HAP-1 (cell line): ENCODE measurements at regions not wholly inside any gene's neighbourhood (a gene's known extent, or its start where the extent isn't known, plus 50 kb on each side); places are given as distances from the start of the nearest gene placed in this dataset.
"Not testable (repeated sequence)": the region's sequence is repeated elsewhere in the genome, so short reads cannot be mapped to it uniquely, and the experiment has no call there.

Source experiments
- DNase-seq, 2 experiments: peaks; one replicate each; pipeline ENCODE4 v3.0.0-alpha.2; 2016 to 2020; ENCODE audit warnings: low spot score in 2 of 2
- H3K27me3 ChIP-seq: fragments of 250-450 bp; sonication (Bioruptor Pico); 2 replicates; pipeline ENCODE4 v1.5.1; 2020; ENCODE audit warnings: low read depth, mild to moderate bottlenecking, moderate library complexity
- H3K36me3 ChIP-seq: fragments of 250-450 bp; sonication (Bioruptor Pico); replicated peaks from 2 replicates; pipeline ENCODE4 v1.5.1; 2020; ENCODE audit warnings: mild to moderate bottlenecking
- H3K4me1 ChIP-seq: fragments of 250-450 bp; sonication (Bioruptor Pico); 2 replicates; pipeline ENCODE4 v1.5.1; 2020; ENCODE audit warnings: mild to moderate bottlenecking
- H3K4me3 ChIP-seq: fragments of 250-450 bp; sonication (Bioruptor Pico); 2 replicates; pipeline ENCODE4 v1.5.1; 2020; ENCODE audit warnings: mild to moderate bottlenecking, moderate library complexity
- H3K9me3 ChIP-seq: fragments of 250-450 bp; sonication (Bioruptor Pico); 2 replicates; pipeline ENCODE4 v1.5.1; 2020; ENCODE audit warnings: mild to moderate bottlenecking, moderate library complexity
- in situ Hi-C: fragments of 300-500 bp; cut with MboI; formaldehyde crosslinking; loops from 3 replicates; pipeline ENCODE4 v1.14.3; 2020; ENCODE audit warnings: low sequenced_read_pairs, inconsistent platforms, mixed read lengths

DNA sequence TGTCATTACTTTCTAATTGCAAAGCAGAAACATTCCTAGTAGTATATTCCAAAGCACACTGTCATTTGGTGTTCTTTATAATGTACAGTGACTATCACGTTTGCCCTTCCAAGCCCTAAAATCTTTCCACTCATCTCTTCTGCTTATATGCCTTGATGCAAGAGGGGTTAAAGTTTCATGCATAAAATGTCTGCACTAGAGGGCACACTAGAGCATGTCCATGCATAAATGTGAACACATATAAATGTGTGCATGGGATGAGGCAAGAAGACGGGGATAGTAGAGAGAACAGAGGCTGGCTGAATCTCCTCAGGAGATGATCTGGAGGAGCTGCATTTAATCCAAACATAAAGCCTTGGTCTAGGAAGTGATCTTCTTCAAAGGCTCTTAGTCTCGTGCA is 352.8 kb downstream of the BCL2L11 start:
- DNase-seq, in situ Hi-C loops, H3K4me1 ChIP-seq, H3K9me3 ChIP-seq, H3K36me3 ChIP-seq, H3K4me3 ChIP-seq, H3K27me3 ChIP-seq: not testable (repeated sequence)

DNA sequence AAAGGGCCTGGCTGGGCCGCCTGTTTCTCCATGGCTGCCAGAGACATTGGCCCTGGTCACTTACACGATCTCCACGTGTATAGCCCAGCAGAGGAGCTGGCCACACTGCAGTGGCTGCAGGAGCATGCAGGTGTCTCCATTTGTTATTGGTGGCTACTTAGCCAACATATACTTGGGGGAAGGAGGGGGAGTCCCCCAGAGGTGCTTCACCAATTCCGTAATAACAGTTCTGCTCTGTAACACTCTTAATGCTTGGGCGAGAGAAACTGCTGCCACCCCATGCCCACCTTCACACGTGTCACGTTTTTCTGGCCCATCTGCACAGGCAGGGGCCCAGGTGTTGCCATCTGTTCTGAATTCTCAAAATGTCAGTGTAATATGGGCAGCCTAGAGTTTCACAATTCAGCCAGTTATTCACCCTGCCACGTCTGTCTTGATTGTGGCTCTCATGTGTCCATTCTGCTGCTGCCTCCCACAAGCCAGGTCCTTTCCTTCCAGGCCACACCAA is 353.5 kb downstream of the BCL2L11 start:
- H3K9me3 ChIP-seq, H3K4me1 ChIP-seq, in situ Hi-C loops, H3K27me3 ChIP-seq, H3K36me3 ChIP-seq, DNase-seq, H3K4me3 ChIP-seq: not testable (repeated sequence)

DNA sequence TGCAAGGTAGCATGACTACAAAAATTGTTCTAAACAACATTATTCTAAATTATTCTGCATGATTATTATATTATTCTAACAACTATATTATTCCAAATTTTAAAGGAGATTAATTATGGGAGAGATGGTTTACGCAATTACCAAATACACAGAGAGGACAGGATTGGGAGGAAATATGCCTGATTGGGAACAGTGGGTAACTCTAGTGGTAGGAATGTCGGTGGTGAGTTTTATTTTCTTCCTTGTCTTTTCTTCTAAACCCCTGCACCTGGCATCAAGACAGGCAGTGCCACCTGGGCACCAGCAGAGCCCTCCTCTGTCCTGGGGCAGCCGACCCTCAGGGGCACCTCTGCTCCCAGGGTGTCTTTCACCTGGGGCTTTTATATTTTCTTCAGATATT is 357.6 kb downstream of the BCL2L11 start:
- H3K27me3 ChIP-seq, H3K4me1 ChIP-seq, H3K36me3 ChIP-seq, H3K4me3 ChIP-seq, DNase-seq, H3K9me3 ChIP-seq, in situ Hi-C loops: not testable (repeated sequence)

DNA sequence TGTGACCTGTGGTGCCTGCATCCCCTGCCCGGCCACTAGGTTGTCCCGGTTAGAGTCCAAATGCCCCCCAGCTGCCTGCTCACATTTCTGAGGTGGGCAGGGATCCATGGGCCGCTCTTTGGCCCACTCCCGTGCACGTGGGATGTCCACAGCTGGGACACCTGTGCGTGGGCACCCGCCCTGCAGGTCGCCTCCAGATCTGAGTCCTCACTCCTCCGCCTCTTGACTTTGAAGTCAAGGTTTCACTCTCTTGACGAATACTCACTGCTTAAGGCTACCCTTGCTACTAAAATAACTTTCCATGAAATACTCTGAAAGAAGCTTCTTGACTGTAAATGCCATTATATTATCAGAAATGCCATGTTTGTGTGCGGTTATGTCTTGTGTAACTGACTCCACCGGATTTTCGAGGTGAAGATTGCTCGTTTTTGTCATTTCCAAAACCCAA is 358.2 kb downstream of the BCL2L11 start:
- H3K36me3 ChIP-seq, DNase-seq, in situ Hi-C loops, H3K27me3 ChIP-seq, H3K9me3 ChIP-seq, H3K4me1 ChIP-seq, H3K4me3 ChIP-seq: not testable (repeated sequence)

DNA sequence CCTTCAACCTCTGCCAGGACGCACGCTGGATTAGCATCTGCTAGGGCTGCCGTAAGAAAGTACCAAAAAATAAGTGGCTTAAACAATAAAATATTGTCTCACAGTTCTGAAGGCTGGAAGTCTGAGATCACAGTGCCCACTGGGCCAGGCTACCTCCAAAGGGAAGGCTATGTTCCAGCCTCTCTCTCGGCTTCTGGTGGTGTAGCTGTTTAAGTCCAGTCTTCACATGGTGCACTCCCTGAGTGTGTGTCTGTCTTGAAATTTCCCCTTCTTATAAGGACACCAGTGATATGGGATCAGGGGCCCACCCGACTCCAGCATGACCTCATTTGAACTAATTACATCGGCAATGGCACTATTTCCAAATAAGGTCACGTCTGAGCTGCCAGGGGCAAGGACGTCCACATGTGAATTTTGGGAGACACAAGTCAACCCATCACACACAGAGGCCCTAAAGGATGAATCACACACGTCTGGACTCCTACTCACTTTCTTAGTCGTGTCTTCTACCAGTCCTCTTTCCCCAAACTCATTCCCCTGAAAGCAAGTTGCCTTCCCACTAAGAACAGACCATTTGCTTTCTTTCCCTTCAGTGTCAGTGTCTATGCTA is 359.4 kb downstream of the BCL2L11 start:
- H3K4me1 ChIP-seq, H3K9me3 ChIP-seq, H3K27me3 ChIP-seq, H3K36me3 ChIP-seq, H3K4me3 ChIP-seq, in situ Hi-C loops, DNase-seq: not testable (repeated sequence)

DNA sequence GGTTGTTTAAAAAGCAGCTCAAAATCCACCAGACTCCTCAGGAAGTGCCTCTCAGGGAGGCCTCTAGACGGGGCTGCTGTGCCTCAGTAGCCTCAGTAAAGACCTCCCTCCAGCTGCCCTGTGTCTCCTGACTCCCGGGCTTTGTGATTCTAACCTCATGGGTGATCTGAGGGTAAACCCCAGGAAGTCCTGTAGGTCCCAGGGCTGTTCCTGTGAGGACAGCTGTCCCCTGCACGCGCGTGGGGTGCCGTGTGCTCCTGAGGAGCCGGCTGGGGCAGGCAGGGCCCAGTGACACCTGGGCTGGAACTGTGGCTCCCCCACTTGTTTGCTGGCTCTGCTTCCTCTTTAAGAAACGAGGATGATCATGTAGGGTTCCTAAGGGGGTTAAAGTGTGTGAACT is 359.9 kb downstream of the BCL2L11 start:
- DNase-seq, in situ Hi-C loops, H3K36me3 ChIP-seq, H3K4me3 ChIP-seq, H3K4me1 ChIP-seq, H3K27me3 ChIP-seq, H3K9me3 ChIP-seq: not testable (repeated sequence)

DNA sequence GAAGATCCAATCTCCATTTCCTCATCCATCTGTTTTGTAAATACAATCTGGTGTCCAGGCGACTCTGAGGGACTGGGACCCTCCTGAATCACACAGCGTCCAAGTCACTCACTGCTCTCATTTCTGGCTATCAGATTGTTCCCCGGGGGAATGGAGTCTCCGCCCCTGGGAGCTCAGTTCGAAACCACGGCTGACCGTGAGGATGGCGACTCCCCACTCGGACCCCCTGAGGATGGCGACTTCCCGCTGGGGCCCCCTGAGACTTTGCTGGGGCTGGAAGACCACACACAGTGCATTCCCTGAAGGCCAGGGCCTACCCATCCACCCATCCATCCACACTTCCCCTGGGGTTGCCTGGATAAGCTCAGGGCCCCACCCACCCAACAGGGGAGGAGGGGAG is 360.5 kb downstream of the BCL2L11 start:
- in situ Hi-C loops, DNase-seq, H3K4me1 ChIP-seq, H3K4me3 ChIP-seq, H3K9me3 ChIP-seq, H3K27me3 ChIP-seq, H3K36me3 ChIP-seq: not testable (repeated sequence)

DNA sequence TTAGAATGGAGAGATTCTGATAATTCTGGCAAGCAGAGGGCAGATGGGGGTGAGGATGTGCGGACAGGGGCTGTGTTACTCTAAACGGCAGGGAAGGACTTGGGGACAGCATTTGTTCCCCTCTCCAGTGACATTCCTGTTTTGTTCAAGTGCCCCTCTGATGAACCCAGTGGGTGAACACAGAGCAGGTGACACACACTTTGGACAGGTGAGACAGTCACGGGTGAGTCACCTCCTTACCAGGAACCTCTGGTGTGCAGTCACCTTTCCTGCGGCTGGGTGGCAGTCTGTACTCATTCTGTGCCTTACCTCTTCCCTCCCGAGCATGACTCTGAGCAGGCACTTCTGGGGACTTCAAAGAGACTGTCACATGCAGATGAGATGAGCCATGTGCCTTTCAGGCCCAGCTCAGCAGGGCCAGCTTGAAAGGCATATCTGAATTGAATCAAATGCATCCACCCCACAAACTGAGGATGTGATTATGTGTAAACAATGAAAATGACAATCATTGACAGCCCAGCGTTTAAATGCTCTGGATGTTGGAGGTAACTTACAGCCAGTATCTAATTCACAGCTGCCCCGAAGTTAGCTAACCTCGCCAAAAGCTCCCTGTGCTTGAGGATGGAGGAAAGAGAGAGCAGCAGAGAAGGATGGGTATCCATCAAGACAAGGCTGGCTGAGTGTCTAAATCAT is 362.4 kb downstream of the BCL2L11 start:
- H3K27me3 ChIP-seq, H3K36me3 ChIP-seq, DNase-seq, H3K9me3 ChIP-seq, H3K4me3 ChIP-seq, H3K4me1 ChIP-seq, in situ Hi-C loops: not testable (repeated sequence)

DNA sequence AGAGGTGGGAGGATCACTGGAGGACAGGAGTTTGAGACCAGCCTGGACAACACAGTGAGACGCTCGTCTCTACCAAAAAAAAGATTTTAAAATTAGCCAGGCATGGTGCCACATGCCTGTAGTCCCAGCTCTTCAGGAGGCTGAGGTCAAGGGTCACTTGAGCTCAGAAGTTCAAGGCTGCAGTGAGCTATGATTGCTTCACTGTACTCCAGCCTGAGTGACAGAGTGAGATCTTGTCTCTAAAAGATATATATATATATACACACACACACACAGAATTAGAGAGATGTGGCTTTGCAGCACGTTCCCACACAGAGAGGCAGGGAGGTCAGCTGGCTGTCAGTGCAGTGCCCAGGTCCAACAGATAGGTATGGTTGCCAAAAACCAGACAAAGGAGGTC is 363.4 kb downstream of the BCL2L11 start:
- H3K36me3 ChIP-seq, H3K4me3 ChIP-seq, H3K9me3 ChIP-seq, H3K4me1 ChIP-seq, H3K27me3 ChIP-seq, in situ Hi-C loops, DNase-seq: not testable (repeated sequence)

DNA sequence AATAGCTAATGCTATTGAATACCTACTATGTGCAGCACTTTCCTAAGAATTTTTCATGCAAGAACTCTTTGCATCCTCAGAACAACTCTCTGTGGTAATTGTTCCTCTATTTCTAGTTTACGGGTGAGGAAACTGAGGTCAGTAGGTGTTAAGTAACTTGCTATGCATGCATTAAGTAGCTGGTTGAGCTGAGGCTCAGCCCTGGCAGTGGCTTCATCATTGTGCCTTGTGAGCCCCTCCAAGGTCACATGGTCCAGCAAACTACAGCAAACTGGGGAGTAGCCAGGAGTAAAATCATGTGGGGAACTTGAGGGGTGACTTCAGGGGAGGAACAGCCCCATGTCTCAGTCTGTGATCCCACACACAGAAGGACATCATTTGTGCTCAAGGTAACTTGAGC is 365.2 kb downstream of the BCL2L11 start:
- DNase-seq, H3K27me3 ChIP-seq, H3K4me1 ChIP-seq, H3K4me3 ChIP-seq, H3K9me3 ChIP-seq, H3K36me3 ChIP-seq, in situ Hi-C loops: not testable (repeated sequence)

DNA sequence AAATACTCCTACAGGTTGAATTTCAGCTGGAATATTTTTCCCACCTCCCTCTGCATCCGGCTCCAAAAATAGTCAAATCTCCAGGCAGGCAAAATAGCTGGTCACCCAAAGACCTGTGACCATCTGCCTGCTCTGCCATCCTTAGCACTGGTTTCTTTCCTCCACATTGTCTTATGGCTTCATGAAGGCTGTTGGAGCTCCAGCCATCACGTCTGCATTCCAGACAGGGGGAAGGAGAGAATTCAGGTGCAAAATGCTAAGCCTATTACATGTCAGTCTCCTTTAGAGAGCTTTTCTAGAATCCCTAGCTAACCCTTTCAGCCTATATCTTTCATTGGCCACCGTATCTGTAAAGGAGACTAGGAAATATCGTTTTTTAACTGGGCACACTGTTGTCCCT is 367.7 kb downstream of the BCL2L11 start:
- H3K36me3 ChIP-seq, in situ Hi-C loops, DNase-seq: not testable (repeated sequence)

DNA sequence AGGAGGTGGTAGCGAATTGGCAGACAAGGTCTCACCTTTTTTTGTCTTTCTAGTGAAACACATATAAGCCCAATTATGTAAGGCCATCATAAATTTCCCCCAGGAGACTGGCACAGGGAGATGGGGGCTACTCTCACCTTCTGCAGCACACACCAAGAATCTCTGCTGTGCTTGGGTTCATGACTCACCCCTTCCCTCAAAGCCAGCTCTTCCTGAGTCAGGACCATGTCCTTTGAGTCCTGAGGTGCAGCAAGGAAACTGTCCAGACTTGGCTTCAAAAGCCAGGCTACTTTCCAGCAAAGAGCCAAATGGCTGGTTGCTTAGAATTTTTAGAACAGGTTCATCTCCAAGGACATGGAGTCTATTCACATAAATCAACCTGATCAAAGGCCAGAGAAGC is 368.7 kb downstream of the BCL2L11 start:
- H3K27me3 ChIP-seq, H3K4me1 ChIP-seq, DNase-seq, H3K4me3 ChIP-seq, H3K36me3 ChIP-seq, in situ Hi-C loops, H3K9me3 ChIP-seq: not testable (repeated sequence)

More for the DNA sequence above, 367.7 kb downstream of the BCL2L11 start:
- H3K9me3 ChIP-seq, H3K4me3 ChIP-seq, H3K27me3 ChIP-seq, H3K4me1 ChIP-seq: not testable (repeated sequence)

DNA sequence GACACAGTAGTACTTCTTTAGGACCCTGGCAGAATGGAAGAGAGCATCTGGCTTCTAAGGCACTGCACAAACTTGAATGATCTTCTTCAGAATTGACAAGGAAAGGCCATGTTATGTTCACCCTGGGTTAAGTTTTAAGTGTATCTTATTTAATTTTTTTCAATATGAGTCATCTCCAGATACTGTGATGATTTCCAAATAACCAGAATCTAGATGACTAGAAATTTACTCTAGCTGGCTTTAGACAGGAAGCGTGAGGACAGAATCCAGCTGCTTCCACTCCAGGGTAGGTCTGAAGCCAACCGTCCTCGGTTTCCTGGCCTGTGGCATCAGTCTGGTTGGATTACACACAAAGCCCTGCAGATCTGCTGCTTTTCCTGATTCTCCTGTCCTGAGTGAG is 370.5 kb downstream of the BCL2L11 start:
- H3K36me3 ChIP-seq, in situ Hi-C loops, H3K4me3 ChIP-seq, DNase-seq, H3K27me3 ChIP-seq, H3K9me3 ChIP-seq, H3K4me1 ChIP-seq: not testable (repeated sequence)

DNA sequence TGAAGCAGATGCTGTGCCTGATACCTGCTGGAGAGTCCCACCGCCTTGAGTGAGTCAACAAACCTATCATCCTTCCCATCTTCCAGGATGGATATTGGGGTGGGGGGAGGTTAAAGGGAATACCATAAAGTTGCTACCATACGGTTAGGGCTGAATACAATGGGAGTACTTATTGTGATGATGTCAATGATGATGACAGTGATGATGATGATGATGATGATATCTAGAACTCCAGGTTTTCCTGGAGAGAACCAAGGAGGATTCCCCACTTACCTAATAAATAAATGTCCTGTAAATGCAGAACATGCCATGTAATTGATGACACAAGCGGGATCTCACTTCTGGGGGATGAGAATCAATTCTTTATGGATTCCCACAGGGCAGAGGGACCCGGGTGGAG is 370.9 kb downstream of the BCL2L11 start:
- in situ Hi-C loops, H3K27me3 ChIP-seq, H3K4me3 ChIP-seq, H3K4me1 ChIP-seq, H3K36me3 ChIP-seq, H3K9me3 ChIP-seq, DNase-seq: not testable (repeated sequence)
